ENCODE measurements at regions not wholly inside any gene's neighbourhood (a gene's known extent, or its start where the extent isn't known, plus 50 kb on each side); places are given as distances from the start of the nearest gene placed in this dataset.

- TF ChIP-seq ZNF274 (IDR thresholded peaks at IDR 0.05; ENCODE audit: low read depth, low read length) (no peak), YY1 (IDR thresholded peaks at IDR 0.05; ENCODE audit: insufficient read depth, insufficient read length) (no peak)
These were observed 109.1 kb downstream of the MACIR start for GRCh38 chr5:103367702-103368101.
